Activated B cell treated with CpG ODN at 0.5 μM for 24 hours (primary cell): ENCODE measurements at regions not wholly inside any gene's neighbourhood (a gene's known extent, or its start where the extent isn't known, plus 50 kb on each side); places are given as distances from the start of the nearest gene placed in this dataset.

Source experiments
- ATAC-seq: fragments of 200-7000 bp; cut with Tn5 transposase; one replicate; pipeline ENCODE4 v1.10.0; 2021; ENCODE audit warnings: low read depth, mild to moderate bottlenecking, moderate library complexity
- CTCF ChIA-PET: fragments of 350-600 bp; sonication (Branson Sonifier 250); formaldehyde crosslinking; loops from one replicate; lab custom pipeline; 2021; ENCODE audit warnings: antibody characterized with exemption; lab: Charles Lee
- POLR2A ChIA-PET: fragments of 350-600 bp; sonication (Branson Sonifier 250); formaldehyde crosslinking; loops from one replicate; lab custom pipeline; 2021; ENCODE audit warnings: antibody characterized with exemption; lab: Charles Lee
- DNase-seq: peaks from one replicate; pipeline ENCODE4 v3.0.0; 2022
- H3K27ac Mint-ChIP-seq: one replicate; pipeline ENCODE4 v1.8.0; 2020; ENCODE audit warnings: mixed read lengths
- H3K27me3 Mint-ChIP-seq: one replicate; pipeline ENCODE4 v1.8.0; 2021; ENCODE audit warnings: mixed read lengths
- H3K36me3 Mint-ChIP-seq: one replicate; pipeline ENCODE4 v1.8.0; 2021; ENCODE audit warnings: low read depth, mixed read lengths
- H3K4me1 Mint-ChIP-seq: one replicate; pipeline ENCODE4 v1.8.0; 2021; ENCODE audit warnings: mixed read lengths
- H3K4me3 Mint-ChIP-seq: one replicate; pipeline ENCODE4 v1.8.0; 2020; ENCODE audit warnings: mild to moderate bottlenecking, mixed read lengths
- H3K9me3 Mint-ChIP-seq: one replicate; pipeline ENCODE4 v1.8.0; 2020; ENCODE audit warnings: mixed read lengths
- CTCF ChIP-seq: fragments of 200-600 bp; IDR thresholded peaks from one replicate; pipeline ENCODE4 v1.8.0; 2022; ENCODE audit warnings: antibody characterized with exemption, mild to moderate bottlenecking
- intact Hi-C: fragments of 100-400 bp; cut with micrococcal nuclease; formaldehyde crosslinking; loops from one replicate; pipeline ENCODE4 v1.15.1; 2024

GRCh38 chr15:45762726-45763125 lies 127.9 kb downstream of the SQOR start:
- H3K27ac Mint-ChIP-seq, result no peak overlapping the region
- ChIA-PET CTCF (no interaction called here), POLR2A (no interaction called here)
- H3K4me1 Mint-ChIP-seq, result no peaks in the 10 kb centered on the region
- H3K36me3 Mint-ChIP-seq, result no peaks in the 10 kb centered on the region
- no peak overlapping the region for H3K4me3 Mint-ChIP-seq
- peaks cover 9% of the 10 kb centered on the region for H3K27me3 Mint-ChIP-seq
- DNase-seq (no peak), ATAC-seq (no peak)
- TF ChIP-seq CTCF, result no peak
- no peaks in the 10 kb centered on the region for H3K9me3 Mint-ChIP-seq
- intact Hi-C loops, result no loop called here

GRCh38 chr15:45763170-45763869 lies 128.5 kb downstream of the SQOR start:
- ATAC-seq (no peak), DNase-seq (no peak)
- no peak overlapping the region for H3K4me3 Mint-ChIP-seq
- TF ChIP-seq CTCF, result no peak
- ChIA-PET POLR2A (no interaction called here), CTCF (no interaction called here)
- intact Hi-C loops, result no loop called here
- no peaks in the 10 kb centered on the region for H3K36me3 Mint-ChIP-seq
- no peaks in the 10 kb centered on the region for H3K9me3 Mint-ChIP-seq
- H3K27ac Mint-ChIP-seq, result no peak overlapping the region
- H3K27me3 Mint-ChIP-seq, result peaks cover 9% of the 10 kb centered on the region
- H3K4me1 Mint-ChIP-seq, result no peaks in the 10 kb centered on the region

GRCh38 chr15:45773149-45773548 lies 138.3 kb downstream of the SQOR start:
- Mint-ChIP-seq H3K27ac (no peak overlapping the region), H3K9me3 (no peaks in the 10 kb centered on the region), H3K4me3 (no peak overlapping the region), H3K4me1 (no peaks in the 10 kb centered on the region), H3K27me3 (peaks cover 3% of the 10 kb centered on the region), H3K36me3 (no peaks in the 10 kb centered on the region)
- ChIA-PET CTCF (no interaction called here), POLR2A (no interaction called here)
- ATAC-seq (no peak), DNase-seq (no peak)
- no peak for TF ChIP-seq CTCF
- intact Hi-C loops, result no loop called here

GRCh38 chr15:45776772-45777171 lies 141.9 kb downstream of the SQOR start:
- H3K27ac Mint-ChIP-seq, result no peak overlapping the region
- H3K4me3 Mint-ChIP-seq, result no peak overlapping the region
- no peaks in the 10 kb centered on the region for H3K36me3 Mint-ChIP-seq
- DNase-seq, result no peak
- no peak for TF ChIP-seq CTCF
- intact Hi-C loops, result no loop called here
- peaks cover 3% of the 10 kb centered on the region for H3K27me3 Mint-ChIP-seq
- no peaks in the 10 kb centered on the region for H3K4me1 Mint-ChIP-seq
- ChIA-PET POLR2A (no interaction called here), CTCF (no interaction called here)
- no peak for ATAC-seq
- no peaks in the 10 kb centered on the region for H3K9me3 Mint-ChIP-seq

- Mint-ChIP-seq H3K27me3 (peaks cover 7% of the 10 kb centered on the region), H3K4me3 (no peak overlapping the region), H3K36me3 (no peaks in the 10 kb centered on the region), H3K9me3 (no peaks in the 10 kb centered on the region), H3K4me1 (no peaks in the 10 kb centered on the region), H3K27ac (no peak overlapping the region)
- DNase-seq, result no peak
- ChIA-PET CTCF (no interaction called here), POLR2A (no interaction called here)
- intact Hi-C loops, result no loop called here
- no peak for ATAC-seq
- TF ChIP-seq CTCF, result no peak
These were observed 143.0 kb downstream of the SQOR start for GRCh38 chr15:45777781-45778180.
